GM18519 (cell line): ENCODE measurements at regions not wholly inside any gene's neighbourhood (a gene's known extent, or its start where the extent isn't known, plus 50 kb on each side); places are given as distances from the start of the nearest gene placed in this dataset.

Experiments used
- ATAC-seq: cut with Tn5 transposase; IDR thresholded peaks from one replicate; pipeline ENCODE4 v1.9.1; 2021; ENCODE audit warnings: mild to moderate bottlenecking, moderate library complexity; ENCODE audit not compliant: unreplicated experiment, low FRiP score

DNA sequence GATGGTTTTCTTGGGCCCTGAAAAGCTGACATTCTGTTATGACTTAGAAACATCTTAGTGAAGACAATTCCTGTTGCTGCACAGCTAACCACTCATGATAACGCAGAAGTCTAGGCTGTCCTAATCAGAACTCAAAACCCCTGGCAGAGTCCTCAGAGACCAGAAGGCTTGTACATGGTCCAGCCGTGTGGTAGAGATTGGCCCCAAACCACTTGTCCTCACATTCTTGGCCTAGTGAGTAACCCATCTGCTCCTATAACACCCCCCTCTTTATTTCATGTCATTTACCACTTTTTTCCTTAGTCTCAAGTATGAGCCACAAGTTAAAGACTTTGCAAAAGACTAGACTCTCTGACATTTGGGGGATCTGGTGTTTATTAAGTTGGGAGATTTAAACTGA is 116.5 kb upstream of the ADAMTS18 start:
- no peak for ATAC-seq

DNA sequence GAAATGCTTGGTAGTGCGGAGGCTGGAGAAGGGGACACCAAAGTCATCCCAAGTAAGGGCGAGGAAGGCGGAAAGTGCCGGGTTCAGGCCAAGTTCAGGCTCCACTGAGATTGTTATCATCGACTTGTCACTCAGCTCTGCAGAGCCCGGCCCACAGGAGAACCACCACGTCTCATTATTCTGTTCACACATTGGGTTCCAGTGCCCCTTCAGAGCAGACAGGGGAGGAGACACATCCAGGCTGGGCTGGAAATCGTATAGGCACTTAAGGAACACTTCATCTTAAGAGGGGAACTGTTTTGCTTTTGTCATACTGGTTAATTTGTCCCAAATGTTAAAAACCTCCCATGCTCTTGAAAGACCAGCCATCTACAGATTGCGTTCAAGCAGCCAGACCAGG is 118.3 kb upstream of the ADAMTS18 start:
- no peak for ATAC-seq

DNA sequence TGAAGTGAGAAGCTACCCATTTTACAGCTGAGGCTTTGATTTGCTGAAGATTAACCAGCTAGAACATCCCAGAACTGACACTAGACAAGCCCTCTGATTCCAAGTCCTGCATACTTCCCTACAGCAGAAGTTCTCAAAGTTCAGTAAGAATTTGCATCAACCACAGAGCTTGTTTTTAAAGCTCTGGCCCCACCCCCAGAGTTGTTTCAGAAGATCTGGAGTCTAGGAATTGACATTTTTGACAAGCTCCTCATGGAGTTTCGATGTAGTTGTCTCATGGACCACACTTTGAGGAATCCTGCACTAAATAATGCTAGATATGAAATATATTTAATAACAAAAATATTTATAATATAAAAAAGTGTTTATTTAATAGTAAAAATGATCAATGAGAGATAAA is 120.3 kb upstream of the ADAMTS18 start:
- no peak for ATAC-seq

DNA sequence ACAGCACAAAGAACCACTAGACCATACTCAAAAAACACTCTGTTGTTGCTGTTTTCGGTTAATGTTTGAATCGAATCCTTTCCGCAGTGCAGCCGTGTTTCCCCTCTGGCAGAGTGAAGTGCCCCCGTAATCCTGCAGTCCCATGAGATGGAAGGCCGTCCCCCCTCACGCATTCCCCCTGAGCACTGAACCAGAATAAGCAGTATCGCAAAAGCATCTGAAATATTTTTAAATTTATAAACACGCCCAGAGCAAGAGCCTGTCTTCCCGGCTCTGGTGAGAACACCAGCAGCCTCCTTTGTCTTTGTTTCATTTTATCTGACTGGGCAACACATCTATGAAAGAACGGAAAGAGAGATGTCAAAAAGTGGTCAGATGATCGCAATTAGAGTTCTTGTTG is 121.0 kb upstream of the ADAMTS18 start:
- ATAC-seq = no peak

DNA sequence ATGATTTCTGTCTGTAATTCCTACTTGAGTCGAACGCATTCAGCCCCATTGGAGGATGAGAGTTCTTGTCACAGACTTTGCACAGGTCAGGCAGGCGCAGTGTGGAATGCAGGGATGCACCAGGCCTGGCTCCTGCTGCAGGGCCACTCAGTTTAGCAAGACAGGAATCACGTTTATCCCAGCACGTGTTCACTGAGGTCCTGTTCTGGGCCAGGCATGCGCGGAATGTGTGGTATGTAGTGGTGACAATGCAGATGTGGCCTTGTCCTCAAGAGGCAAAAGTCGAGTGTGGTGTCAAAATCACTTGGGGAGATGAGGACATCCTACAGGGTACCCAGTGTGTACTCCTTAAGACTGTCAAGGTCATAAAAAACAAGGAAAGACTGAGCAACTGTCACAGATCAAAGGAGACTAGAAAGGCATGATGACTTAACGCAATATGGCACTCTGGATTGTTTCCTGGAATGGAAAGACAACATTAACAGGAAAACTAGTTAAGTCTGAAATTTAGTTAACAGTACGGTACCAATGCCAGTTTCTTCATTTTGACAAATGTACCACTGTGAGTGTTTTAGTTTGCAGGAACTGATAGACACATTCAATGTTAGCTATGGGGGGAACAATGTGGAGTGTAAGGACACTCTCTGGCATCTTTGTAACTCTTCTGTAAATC is 121.5 kb upstream of the ADAMTS18 start:
- ATAC-seq = no peak

DNA sequence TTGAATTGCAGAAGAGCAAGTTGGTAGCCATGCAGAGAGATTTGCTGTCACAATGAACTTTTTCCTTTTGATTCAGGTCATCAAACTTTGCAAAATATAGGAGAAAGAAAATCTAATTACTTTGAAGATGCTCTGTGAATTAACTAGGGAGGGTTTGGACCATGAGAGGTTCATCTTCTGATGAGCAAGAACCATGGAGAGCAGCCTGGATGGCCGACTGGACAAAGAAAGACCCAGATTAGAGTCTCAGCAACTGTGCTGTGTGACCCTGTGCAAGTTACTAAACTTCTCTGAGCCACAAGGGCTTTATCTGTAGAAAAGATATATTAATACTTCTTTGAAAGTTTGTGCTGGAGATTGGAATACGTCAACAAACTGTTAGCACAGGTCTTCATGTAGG is 122.6 kb upstream of the ADAMTS18 start:
- ATAC-seq = no peak

DNA sequence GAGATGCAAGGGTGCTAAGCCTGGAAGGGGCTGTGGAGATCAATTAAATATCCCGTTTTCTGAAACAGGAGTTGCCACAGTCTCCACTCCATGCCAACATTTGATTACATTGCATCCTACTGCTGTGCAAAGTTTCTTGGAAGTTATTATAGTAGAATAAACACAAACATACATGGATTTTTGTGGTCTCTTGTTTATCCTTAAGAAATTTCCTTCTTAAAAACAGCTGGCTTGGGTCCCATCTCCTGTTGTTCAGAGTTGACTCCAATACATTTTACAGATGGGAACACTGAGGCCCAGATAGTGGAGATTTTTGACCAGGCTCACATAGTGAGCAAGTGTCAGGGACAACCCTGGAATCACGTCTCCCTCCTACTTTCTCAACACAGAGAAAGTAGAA is 124.0 kb upstream of the ADAMTS18 start:
- ATAC-seq = no peak

DNA sequence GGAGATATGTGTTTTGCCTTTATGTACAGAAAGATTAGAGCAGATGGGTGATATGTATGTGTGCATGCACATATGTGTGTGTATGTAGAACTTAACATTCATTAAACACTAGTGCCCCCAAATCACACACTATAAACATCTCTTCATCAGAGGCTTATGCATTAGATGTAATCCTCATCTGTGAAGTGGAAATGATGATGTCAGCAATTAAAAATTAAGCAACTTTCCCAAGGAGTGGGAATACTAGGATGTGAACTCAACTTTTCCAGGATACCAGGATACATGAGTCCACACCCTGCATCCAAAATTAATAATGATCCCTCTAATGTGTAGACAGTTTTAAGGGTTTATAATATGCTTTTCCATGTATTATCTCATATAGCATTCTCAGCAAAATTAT is 127.7 kb upstream of the ADAMTS18 start:
- ATAC-seq = no peak

DNA sequence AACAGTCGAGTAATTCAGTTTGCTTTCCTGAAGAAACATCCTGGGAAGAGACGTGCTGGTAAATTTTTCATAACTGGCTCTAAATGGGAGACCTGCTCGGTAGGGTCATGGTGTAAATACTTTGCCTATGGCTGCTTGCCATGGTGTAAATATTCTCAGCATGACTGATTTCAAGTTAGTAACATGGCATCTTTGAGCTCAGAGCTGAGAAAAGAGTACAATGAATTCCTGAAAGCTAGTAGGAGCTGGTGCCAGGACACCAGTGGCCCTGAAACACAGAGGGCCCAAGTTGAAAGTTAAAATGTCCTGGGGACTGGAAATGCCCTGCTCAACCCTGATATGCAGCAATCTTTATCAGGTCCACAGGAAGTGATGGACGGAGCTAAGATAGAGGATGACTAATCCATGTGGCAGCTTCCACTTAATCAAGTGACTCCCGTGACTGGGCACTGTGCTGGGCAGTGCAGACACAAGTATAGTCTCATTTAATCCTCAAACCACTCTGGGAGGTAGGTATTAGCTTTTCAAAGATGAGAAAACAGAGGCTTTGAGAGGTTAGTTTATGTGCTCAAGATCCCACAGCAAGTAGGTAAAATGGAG is 130.1 kb upstream of the ADAMTS18 start:
- ATAC-seq = no peak

DNA sequence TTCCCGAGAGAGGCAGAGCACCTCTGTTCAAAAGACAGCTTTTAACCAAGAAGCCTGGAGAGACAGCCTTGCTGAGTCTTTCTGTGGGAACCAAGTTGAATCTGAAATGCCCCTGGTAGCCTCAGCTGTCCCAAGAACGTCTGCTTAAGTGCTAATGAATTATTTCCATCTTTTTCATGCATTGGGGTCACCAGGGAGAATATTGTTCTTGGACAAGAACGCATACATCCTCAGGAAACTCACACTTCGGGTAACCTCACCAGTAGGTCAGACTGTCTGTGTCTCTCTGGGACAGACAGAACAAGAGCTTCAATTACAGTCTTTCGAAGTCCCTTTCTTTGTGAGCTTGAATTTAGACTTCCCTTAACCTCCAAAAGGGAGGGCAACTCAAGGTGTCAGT is 134.6 kb upstream of the ADAMTS18 start:
- ATAC-seq = no peak

DNA sequence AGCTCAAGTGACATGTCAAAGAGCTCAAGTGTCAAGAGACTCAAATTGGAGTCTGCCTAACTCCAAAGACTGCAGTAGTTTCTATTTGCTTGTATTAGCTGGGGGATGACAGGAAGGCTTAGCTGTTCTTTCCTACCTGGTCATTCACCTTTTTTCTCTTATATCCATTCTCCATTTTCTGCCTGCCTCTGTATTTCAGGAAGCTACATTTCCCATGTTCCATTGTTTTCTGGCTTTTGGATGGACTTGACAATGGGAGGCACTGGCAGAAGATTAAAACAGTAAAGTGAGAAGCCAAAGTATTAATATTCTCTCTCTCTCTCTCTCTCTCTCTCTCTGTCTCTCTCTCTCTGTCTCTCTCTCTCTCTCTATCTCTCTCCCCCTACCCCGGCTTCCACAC is 135.7 kb upstream of the ADAMTS18 start:
- ATAC-seq = no peak

DNA sequence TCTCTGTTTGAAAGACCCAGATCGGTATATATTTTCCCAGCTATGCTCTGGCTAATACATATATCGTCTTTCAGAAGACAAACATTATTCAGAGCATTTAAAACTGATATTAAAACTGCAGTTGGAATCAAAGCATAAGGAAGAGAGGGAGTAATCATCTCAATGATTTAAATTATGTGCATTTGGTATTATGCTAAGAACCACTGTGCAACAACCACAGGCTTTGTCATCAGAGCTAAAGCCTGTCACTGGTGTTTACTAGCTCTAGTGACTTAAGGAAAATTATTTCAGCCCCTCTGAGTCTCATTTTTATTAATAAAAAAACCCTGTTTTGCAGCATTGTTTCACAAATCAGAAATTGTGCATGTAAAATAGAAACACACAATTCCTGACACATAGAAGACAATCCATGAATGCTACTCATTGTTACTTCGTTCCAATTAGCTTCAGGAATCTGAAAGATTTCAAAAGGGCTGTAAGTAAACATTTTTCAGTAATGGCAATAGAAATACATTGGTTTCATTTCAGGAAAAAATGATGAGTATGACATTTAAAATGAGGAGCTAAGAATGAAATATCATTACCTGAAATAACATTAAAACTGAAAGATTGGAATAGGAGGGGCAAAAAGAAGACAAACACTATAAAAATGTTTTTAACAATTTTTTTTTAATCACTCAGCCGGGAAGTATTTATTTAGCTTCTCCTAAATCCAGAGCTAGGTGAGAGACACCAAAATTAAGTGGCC is 136.5 kb upstream of the ADAMTS18 start:
- ATAC-seq = no peak

DNA sequence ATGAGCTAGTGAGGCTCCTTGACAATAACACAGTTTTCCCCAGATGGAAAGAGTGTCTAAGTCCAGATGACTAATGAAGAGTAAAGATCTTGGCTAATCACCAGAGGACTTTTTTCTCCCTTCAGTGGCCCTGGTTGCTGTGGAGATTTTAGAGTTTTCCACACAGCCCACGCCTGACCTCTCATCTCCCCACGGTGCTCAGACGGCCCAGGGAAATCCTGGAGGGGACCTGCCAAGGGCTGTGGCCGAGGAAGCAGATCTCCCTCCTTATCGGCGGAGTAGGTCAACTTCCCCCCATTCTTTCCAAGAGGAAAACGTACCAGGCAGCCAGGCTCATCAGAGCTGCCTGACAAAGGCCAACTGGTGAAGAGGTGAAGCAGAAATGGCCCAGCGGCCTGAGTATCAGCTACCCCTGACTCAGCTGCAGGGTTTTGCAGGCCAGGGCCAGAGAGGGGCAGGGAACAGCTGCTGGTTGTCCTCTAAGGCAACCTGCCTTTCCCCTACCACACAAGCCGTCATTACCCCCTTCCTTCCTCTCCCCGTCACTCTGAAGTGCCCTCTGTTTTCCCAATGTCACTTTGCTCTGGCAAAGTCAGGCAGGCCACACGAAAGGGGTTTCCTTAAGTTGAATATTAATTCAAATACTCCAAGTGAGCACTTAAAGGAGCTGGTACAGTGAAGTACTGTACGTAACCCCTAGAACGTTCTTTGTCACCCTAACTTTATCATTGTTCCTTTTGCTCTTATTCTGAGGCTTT is 140.2 kb upstream of the ADAMTS18 start:
- ATAC-seq = no peak

DNA sequence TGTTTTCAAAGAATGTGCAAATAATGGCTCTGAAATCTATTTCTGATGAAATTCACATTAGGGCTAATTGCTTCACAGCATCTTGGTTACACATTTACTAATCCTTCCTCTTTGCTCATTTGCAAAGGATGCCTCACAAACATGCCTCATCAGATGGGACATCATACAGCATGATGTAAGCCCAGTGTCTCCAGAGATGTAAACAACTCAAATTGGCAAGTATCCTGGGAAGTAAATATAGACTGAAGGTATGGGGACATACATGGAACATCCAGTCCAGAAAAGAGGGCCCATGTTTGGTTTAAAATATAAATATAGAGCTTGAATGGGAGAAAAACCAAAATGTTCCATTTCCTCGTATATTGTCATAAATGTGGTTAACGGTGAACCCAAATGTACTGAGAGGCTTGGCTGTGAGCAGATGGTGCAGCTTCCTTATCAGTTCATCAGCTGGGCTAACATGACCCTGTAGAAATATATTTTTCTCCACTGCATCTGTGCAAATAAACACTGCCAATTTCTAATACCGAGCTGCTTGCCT is 142.9 kb upstream of the NUDT7 start:
- ATAC-seq = no peak

DNA sequence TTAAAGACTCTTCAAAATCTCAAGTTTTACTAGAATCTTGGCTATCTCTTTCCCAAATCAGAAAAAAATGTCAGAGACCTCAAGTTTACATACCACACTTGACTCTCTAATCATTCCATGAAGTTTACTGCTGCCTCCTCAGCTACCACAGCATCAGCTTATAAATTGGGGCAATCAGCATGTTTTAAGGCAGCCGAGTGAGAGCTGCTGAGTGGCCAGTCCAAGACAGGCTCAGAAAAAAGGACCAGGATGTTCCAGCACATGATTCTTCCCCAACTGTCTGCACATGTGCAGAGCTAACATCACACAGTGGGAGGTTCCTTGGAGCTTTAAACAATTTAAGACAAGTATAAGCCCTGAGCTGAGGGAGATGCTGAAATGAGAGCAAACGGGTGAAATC is 140.6 kb upstream of the NUDT7 start:
- no peak for ATAC-seq

DNA sequence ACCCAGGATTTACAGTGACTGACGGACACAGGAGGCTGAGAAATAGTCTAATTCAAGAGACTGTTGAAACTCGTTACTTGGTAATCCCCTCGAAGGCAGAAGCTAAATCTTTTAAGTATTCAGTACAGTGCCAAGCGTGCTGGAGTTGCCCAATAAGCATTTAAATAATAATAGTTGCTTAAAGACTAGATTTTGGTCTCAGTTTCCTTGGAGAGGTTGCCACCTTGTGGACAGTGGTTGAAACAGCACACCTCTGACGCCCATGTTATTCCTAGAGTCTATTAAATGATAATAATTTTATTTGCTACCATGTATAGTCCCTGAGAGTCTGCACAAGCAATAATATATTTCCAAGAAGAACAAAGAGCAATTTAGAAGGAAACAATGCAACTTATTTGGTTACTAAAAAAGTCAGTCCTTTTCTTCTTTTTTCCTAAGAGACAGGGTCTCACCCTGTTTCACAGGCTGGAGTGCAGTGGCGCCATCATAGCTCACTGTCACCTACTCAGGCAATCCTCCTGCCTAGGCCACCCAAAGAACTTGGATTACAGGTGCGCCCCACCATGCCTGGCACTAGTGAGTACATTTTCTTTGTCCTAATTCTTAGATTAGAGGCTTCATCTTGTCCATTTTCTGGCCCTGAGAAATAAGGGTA is 138.0 kb upstream of the NUDT7 start:
- peak; percentile 58 for ATAC-seq

DNA sequence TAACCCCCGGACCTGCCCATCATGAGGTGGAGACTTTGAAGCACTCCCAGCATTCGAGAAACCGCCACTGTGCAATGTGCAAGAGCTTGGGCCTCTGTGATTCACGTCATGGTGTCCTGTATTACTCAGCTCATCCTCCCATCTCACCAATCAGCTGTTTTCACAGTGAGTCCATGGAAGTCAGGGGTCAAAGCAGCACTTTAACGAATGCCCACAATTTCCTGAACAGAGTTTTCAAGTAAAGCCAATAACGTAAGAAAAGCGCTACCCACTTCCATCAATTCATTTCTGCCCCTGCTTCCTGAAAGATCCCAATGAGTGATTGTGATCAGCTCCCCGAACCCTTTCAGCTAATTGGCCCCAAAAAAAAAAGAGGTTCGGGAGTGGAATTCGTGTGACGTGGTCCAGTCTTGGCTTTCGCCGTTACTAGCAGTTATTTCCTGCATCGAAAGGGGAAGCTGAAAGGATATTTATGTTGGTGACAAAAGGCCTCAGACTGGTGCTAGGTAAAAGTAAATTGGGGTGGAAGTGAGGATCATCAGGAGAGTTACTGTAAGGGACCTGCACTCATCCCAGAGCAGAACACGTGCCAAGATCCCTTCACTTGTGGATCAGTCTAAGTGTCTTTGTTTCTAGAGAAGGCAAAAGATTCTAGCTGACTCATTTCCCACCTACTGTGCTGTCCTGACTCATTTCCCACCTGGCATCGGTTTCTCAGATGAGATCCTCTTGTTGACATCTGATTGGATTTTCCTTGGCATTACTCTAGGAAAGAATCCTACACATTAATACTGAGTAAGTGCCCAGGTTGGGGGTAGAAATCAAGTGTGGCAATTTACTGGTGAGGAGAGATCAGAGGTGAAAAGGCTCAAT is 136.7 kb upstream of the NUDT7 start:
- no peak for ATAC-seq

DNA sequence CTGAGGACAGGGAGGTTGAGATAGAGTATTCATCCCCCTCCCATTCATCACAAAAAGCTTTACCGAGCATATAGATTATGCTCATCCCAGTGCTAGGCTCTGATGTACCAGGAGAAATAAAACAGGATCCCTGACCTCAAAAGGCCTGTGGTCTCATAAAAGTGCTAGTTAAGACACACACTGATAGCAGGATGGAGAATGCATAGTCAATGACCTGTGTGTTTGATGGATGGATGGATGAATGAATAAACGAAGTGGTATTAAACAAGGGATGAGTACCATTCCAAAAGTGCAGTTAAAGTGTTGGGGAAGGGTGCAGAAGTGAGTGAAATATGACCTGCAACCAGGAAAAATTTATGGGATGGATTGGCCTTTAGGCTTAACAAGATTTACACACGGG is 133.9 kb upstream of the NUDT7 start:
- no peak for ATAC-seq

DNA sequence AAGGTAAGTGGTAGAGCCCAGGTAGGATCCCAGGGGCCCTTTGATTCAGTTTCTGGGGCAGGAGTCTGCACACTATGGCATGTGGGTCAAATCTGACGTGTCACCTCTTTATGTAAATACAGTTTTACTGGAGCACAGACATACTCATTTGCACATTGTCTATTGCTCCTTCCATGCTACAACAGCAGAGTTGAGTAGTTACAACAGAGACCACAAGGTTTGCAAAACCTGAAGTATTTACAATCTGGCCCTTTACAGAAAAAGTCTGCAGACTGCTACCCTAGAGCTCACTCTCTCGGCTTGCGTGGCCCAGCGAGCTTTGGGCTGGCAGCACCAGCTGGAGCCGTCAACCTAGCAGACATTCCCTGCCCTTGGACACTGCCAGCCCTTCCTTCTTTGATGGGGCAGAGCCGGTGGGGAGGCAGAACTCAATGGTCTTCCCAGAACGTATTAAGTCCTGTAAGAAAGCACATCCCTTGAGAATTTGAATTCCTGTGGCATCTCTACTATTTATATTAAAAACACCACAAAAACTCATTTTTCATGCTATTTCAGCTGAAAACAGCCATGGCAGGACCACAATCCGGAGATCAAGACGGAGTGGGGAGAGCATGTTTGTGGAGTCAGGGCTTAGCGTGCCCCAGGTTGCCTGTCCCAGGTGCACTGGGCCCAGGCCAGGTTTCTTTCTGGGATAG is 133.1 kb upstream of the NUDT7 start:
- ATAC-seq = no peak
